ENCODE measurements at regions not wholly inside any gene's neighbourhood (a gene's known extent, or its start where the extent isn't known, plus 50 kb on each side); places are given as distances from the start of the nearest gene placed in this dataset.

DNA sequence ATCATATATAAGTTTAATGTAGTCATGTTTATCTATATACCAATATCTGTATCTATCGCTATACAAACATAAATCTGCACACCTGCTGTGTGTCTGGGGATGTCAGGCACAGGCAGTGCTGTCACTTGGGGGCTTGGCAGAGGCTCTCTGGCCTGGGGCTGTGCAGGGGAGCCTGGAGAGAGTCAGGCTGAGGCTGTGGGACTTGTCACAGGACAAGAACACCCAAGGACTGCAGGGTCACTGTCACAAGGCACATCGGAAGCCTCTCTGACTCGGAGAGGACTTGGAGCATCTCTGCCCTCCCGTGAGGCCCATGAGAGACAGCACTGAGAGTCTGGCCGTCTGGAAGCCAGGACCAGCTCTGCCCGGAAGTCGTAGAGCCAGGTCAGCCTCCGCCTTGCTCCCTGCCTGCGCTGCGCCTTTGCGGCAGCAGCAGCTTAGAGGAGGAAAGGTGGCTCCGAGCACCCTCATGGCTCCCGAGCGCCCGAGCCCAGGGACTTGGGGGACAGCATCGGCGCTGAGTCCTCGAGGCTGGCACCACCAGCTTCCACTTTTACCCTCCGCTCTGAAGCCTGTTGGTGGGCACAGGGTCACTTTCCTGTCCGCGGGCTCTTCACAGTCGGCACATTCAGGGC, 280.3 kb downstream of the NDUFA10 start:
- no peaks in the 10 kb centered on the region for H3K79me2 ChIP-seq (ENCODE audit: control insufficient read depth, insufficient read depth, low read length)
- H3K4me2 ChIP-seq (ENCODE audit: insufficient read depth, low read length) = no peak overlapping the region
- FAIRE-seq = no peak
- intact Hi-C loops (cut with micrococcal nuclease) (no loop called here), in situ Hi-C loops (cut with MboI) (no loop called here)
- 0 out of 5 replicates have a peak, but pooled peaks cover 0 to 3% of the 10 kb centered on the region in 2 experiments for H3K4me1 ChIP-seq (replicated peaks in 1 of 2; ENCODE audit: control insufficient read depth in 2 of 2, insufficient read depth in 2 of 2, low read length in 2 of 2)
- TF ChIP-seq, protein P1, sequence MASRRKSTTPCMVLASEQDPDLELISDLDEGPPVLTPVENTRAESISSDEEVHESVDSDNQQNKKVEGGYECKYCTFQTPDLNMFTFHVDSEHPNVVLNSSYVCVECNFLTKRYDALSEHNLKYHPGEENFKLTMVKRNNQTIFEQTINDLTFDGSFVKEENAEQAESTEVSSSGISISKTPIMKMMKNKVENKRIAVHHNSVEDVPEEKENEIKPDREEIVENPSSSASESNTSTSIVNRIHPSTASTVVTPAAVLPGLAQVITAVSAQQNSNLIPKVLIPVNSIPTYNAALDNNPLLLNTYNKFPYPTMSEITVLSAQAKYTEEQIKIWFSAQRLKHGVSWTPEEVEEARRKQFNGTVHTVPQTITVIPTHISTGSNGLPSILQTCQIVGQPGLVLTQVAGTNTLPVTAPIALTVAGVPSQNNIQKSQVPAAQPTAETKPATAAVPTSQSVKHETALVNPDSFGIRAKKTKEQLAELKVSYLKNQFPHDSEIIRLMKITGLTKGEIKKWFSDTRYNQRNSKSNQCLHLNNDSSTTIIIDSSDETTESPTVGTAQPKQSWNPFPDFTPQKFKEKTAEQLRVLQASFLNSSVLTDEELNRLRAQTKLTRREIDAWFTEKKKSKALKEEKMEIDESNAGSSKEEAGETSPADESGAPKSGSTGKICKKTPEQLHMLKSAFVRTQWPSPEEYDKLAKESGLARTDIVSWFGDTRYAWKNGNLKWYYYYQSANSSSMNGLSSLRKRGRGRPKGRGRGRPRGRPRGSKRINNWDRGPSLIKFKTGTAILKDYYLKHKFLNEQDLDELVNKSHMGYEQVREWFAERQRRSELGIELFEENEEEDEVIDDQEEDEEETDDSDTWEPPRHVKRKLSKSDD (conservative IDR thresholded peaks at IDR 0.05; ENCODE audit: low read length) = no peak
- TF ChIP-seq DACH1 (IDR thresholded peaks at IDR 0.05; ENCODE audit: partially characterized antibody) (no peak), GTF2F1 (IDR thresholded peaks at IDR 0.05; ENCODE audit: low read depth, low read length) (no peak), ASH1L (IDR thresholded peaks at IDR 0.05; ENCODE audit: borderline replicate concordance, low read depth, partially characterized antibody) (no peak), ZNF384 (IDR thresholded peaks at IDR 0.05; ENCODE audit: low read depth, low read length) (no peak), ETV1 (tag; conservative IDR thresholded peaks at IDR 0.05; ENCODE audit: low read depth) (no peak), IRF2 (CRISPR knock-in tag; IDR thresholded peaks at IDR 0.05) (no peak), KDM5B (IDR thresholded peaks at IDR 0.05; ENCODE audit: insufficient replicate concordance, low read depth, low read length) (no peak), RCOR1 (IDR thresholded peaks at IDR 0.05; ENCODE audit: borderline replicate concordance in 1 of 2, low read depth in 2 of 2, low read length in 2 of 2) (no peak), PTRF (tag; IDR thresholded peaks at IDR 0.05) (no peak), ZNF41 (CRISPR knock-in tag; conservative IDR thresholded peaks at IDR 0.05) (no peak)
- ChIA-PET POLR2A (no interaction called here), CTCF (ENCODE audit: low intra/inter-chr PET ratio) (no interaction called here)
- ATAC-seq = no peak
- no peaks in the 10 kb centered on the region for H3K9me3 ChIP-seq (replicated peaks; ENCODE audit: control insufficient read depth, insufficient read depth, low read depth, low read length)
- no peak overlapping the region for H3K9ac ChIP-seq (ENCODE audit: insufficient read depth in 1 of 2, low read depth in 2 of 2, low read length in 2 of 2)
- H3K36me3 ChIP-seq (ENCODE audit: control insufficient read depth, insufficient read depth, low read length) = no peaks in the 10 kb centered on the region
- H3K27ac ChIP-seq (ENCODE audit: extremely low read depth, low read depth, low read length) = no peak overlapping the region
- BruUV-seq (replicated peaks) = no TSS peak
- no peak overlapping the region for H2AFZ ChIP-seq (ENCODE audit: low read depth, low read length)
- no peak overlapping the region for H3K4me3 ChIP-seq
- no peak for DNase-seq (ENCODE audit: extremely low read depth in 1 of 4, low spot score in 3 of 4)
- no peaks in the 10 kb centered on the region; the same call in 1 of the 2 replicates for H4K20me1 ChIP-seq (replicated peaks; ENCODE audit: control insufficient read depth, insufficient read depth, low read length)
- peaks cover 0 to 34% of the 10 kb centered on the region in 2 experiments; a peak in 2 of 5 replicates for H3K27me3 ChIP-seq (ENCODE audit: control insufficient read depth in 2 of 2, insufficient read depth in 2 of 2, low read length in 2 of 2)
- whole genome bisulfite sequencing (ENCODE audit: insufficient coverage, low coverage, missing lambda C conversion rate) = 5% methylated on average over 17 of the region's 22 CpGs
- H3K9me1 ChIP-seq (ENCODE audit: control insufficient read depth, insufficient read depth, low read length) = no peaks in the 10 kb centered on the region
